IMR-90 (cell line): ENCODE measurements at regions not wholly inside any gene's neighbourhood (a gene's known extent, or its start where the extent isn't known, plus 50 kb on each side); places are given as distances from the start of the nearest gene placed in this dataset.

Source experiments
- MAFK ChIP-seq: IDR thresholded peaks from 2 replicates; pipeline ENCODE4 v1.6.1; 2012; ENCODE audit warnings: low read depth, low read length, improper control_type of control experiment
- MXI1 ChIP-seq: IDR thresholded peaks from 2 replicates; pipeline ENCODE4 v1.6.1; 2012; ENCODE audit warnings: low read depth, mild to moderate bottlenecking, low read length, moderate library complexity, borderline replicate concordance
- POLR2A ChIP-seq: IDR thresholded peaks from 2 replicates; pipeline ENCODE4 v1.6.1; 2012; ENCODE audit warnings: mild to moderate bottlenecking, low read depth, low read length
- RCOR1 ChIP-seq: IDR thresholded peaks from 2 replicates; pipeline ENCODE4 v1.6.1; 2012; ENCODE audit warnings: mild to moderate bottlenecking, low read length, improper control_type of control experiment; ENCODE audit not compliant: insufficient replicate concordance
- SMC3 ChIP-seq: fragments of 150-350 bp; IDR thresholded peaks from 2 replicates; pipeline ENCODE4 v1.6.1; 2016; ENCODE audit warnings: low read depth, mild to moderate bottlenecking, antibody characterized with exemption, low read length, moderate library complexity
- TF ChIP-seq, protein P1 (sequence below): conservative IDR thresholded peaks from 2 replicates; pipeline ENCODE4 v1.5.1; 2012; ENCODE audit warnings: mild to moderate bottlenecking, low read depth, low read length, improper control_type of control experiment
- TF ChIP-seq, protein P2 (sequence below): fragments of 150-350 bp; IDR thresholded peaks from 2 replicates; pipeline ENCODE4 v1.6.1; 2017; ENCODE audit warnings: mild to moderate bottlenecking, antibody characterized with exemption, low read length, low read depth

DNA sequence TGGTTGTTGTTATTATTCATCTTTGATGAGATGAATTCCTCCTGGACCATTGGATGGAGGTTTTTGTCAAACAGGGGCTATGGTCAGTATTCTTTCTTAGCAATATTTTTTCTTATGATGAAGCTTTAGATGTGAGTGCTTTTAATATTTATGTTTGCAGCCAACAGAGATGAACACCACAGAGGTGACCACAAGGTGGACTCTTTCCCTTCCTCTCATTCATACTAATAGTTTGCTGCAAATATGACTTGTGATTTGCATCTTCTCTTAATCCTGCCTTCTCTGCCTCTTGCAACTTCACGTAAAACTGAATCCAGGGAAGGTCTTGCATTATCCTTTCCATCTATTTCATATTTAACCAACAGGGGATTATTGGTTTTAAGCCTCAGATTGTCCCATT, 473.1 kb upstream of the UBE2E2 start:
- TF ChIP-seq, protein P1, sequence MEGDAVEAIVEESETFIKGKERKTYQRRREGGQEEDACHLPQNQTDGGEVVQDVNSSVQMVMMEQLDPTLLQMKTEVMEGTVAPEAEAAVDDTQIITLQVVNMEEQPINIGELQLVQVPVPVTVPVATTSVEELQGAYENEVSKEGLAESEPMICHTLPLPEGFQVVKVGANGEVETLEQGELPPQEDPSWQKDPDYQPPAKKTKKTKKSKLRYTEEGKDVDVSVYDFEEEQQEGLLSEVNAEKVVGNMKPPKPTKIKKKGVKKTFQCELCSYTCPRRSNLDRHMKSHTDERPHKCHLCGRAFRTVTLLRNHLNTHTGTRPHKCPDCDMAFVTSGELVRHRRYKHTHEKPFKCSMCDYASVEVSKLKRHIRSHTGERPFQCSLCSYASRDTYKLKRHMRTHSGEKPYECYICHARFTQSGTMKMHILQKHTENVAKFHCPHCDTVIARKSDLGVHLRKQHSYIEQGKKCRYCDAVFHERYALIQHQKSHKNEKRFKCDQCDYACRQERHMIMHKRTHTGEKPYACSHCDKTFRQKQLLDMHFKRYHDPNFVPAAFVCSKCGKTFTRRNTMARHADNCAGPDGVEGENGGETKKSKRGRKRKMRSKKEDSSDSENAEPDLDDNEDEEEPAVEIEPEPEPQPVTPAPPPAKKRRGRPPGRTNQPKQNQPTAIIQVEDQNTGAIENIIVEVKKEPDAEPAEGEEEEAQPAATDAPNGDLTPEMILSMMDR: no peak
- TF ChIP-seq POLR2A (no peak), SMC3 (no peak), RCOR1 (no peak), MXI1 (no peak), MAFK (no peak)
- TF ChIP-seq, protein P2, sequence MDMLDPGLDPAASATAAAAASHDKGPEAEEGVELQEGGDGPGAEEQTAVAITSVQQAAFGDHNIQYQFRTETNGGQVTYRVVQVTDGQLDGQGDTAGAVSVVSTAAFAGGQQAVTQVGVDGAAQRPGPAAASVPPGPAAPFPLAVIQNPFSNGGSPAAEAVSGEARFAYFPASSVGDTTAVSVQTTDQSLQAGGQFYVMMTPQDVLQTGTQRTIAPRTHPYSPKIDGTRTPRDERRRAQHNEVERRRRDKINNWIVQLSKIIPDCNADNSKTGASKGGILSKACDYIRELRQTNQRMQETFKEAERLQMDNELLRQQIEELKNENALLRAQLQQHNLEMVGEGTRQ: no peak
